ENCODE measurements at regions not wholly inside any gene's neighbourhood (a gene's known extent, or its start where the extent isn't known, plus 50 kb on each side); places are given as distances from the start of the nearest gene placed in this dataset.
"Not testable (repeated sequence)": the region's sequence is repeated elsewhere in the genome, so short reads cannot be mapped to it uniquely, and the experiment has no call there.

DNA sequence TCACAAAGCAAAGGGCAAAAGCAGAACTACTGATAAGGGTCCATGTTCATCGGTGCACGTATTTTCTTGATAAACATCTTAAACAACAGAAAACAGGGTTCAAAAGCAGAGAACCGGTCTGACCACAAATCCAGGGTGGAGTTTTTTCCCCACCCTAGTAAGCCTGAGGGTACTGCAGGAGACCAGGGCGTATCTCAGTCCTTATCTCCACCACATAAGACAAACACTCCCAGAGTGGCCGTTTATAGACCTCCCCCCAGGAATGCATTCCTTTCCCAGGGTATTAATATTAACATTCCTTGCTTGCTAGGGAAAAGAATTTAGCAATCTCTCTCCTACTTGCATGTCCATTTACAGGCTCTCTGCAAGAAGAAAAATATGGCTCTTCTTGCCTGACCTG lies 567.9 kb upstream of the HS3ST1 start:
- TF ChIP-seq, protein P1, sequence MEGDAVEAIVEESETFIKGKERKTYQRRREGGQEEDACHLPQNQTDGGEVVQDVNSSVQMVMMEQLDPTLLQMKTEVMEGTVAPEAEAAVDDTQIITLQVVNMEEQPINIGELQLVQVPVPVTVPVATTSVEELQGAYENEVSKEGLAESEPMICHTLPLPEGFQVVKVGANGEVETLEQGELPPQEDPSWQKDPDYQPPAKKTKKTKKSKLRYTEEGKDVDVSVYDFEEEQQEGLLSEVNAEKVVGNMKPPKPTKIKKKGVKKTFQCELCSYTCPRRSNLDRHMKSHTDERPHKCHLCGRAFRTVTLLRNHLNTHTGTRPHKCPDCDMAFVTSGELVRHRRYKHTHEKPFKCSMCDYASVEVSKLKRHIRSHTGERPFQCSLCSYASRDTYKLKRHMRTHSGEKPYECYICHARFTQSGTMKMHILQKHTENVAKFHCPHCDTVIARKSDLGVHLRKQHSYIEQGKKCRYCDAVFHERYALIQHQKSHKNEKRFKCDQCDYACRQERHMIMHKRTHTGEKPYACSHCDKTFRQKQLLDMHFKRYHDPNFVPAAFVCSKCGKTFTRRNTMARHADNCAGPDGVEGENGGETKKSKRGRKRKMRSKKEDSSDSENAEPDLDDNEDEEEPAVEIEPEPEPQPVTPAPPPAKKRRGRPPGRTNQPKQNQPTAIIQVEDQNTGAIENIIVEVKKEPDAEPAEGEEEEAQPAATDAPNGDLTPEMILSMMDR (IDR thresholded peaks at IDR 0.05; ENCODE audit: low read length) = not testable (repeated sequence)
- TF ChIP-seq EZH2 (optimal IDR thresholded peaks at IDR 0.05; ENCODE audit: low read depth, low read length) = not testable (repeated sequence)
